ENCODE measurements at regions not wholly inside any gene's neighbourhood (a gene's known extent, or its start where the extent isn't known, plus 50 kb on each side); places are given as distances from the start of the nearest gene placed in this dataset.

- H3K4me1 ChIP-seq (ENCODE audit: control insufficient read depth, insufficient read depth, low read length) = no peaks in the 10 kb centered on the region
- no peak overlapping the region for H3K9ac ChIP-seq (ENCODE audit: low read length)
- no peak overlapping the region for H3K4me3 ChIP-seq (ENCODE audit: low read length)
- peaks cover 3% of the 10 kb centered on the region for H3K27me3 ChIP-seq (ENCODE audit: control insufficient read depth, insufficient read depth, low read length)
- no peaks in the 10 kb centered on the region for H3K36me3 ChIP-seq (ENCODE audit: control insufficient read depth, insufficient read depth, low read length)
- H3K27ac ChIP-seq (ENCODE audit: low read depth, low read length) = no peak overlapping the region
Observed at GRCh38 chrX:118189628-118190027, 73.0 kb upstream of the KLHL13 start.

DNA sequence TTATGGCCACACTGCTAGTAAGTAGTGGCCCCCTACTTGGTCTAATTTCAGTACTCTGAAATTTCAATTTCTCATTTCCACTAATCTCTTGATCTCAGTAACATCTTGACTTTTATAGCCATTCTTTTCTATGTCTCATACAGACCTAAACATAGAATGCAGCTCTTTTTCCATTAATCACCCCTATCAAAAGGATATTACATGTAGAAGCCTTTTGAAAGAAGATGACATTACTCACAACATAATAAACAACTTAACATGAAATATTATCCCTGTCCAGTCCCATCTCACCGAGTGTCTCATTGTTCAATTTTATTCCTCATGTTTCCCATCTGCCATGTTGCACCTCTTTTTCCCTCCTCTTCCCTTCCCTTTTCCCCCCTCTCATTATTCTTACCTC lies 81.1 kb upstream of the KLHL13 start:
- H3K27me3 ChIP-seq (ENCODE audit: control insufficient read depth, insufficient read depth, low read length) = no peaks in the 10 kb centered on the region
- H3K9ac ChIP-seq (ENCODE audit: low read length) = no peak overlapping the region
- H3K4me1 ChIP-seq (ENCODE audit: control insufficient read depth, insufficient read depth, low read length) = no peaks in the 10 kb centered on the region
- H3K36me3 ChIP-seq (ENCODE audit: control insufficient read depth, insufficient read depth, low read length) = no peaks in the 10 kb centered on the region
- H3K4me3 ChIP-seq (ENCODE audit: low read length) = no peak overlapping the region
- H3K27ac ChIP-seq (ENCODE audit: low read depth, low read length) = no peak overlapping the region

GRCh38 chrX:118198577-118198976 lies 82.0 kb upstream of the KLHL13 start:
- no peaks in the 10 kb centered on the region for H3K4me1 ChIP-seq (ENCODE audit: control insufficient read depth, insufficient read depth, low read length)
- H3K4me3 ChIP-seq (ENCODE audit: low read length) = no peak overlapping the region
- H3K27me3 ChIP-seq (ENCODE audit: control insufficient read depth, insufficient read depth, low read length) = no peaks in the 10 kb centered on the region
- no peak overlapping the region for H3K27ac ChIP-seq (ENCODE audit: low read depth, low read length)
- H3K36me3 ChIP-seq (ENCODE audit: control insufficient read depth, insufficient read depth, low read length) = no peaks in the 10 kb centered on the region
- no peak overlapping the region for H3K9ac ChIP-seq (ENCODE audit: low read length)

DNA sequence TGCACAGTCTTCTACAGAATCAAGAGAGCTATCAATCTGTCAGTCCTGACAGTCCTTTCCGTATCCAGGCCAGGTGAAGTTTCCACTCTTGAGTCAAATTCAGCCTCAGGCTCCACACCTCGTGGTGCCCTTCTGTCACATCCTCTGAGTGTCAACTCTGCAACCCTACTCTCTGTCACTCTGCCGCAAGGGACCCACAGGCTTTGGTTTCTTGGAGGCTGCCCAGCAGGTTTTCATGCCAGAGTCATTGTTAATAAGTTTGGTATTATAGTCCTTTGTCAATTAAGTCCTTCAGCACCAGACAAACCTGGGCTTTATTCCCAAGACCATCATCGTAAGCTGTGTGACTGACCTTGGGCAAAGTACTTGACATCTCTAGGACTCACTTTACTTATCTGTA lies 83.4 kb upstream of the KLHL13 start:
- no peaks in the 10 kb centered on the region for H3K36me3 ChIP-seq (ENCODE audit: control insufficient read depth, insufficient read depth, low read length)
- no peak overlapping the region for H3K27ac ChIP-seq (ENCODE audit: low read depth, low read length)
- no peak overlapping the region for H3K4me3 ChIP-seq (ENCODE audit: low read length)
- no peaks in the 10 kb centered on the region for H3K27me3 ChIP-seq (ENCODE audit: control insufficient read depth, insufficient read depth, low read length)
- H3K4me1 ChIP-seq (ENCODE audit: control insufficient read depth, insufficient read depth, low read length) = no peaks in the 10 kb centered on the region
- H3K9ac ChIP-seq (ENCODE audit: low read length) = no peak overlapping the region

DNA sequence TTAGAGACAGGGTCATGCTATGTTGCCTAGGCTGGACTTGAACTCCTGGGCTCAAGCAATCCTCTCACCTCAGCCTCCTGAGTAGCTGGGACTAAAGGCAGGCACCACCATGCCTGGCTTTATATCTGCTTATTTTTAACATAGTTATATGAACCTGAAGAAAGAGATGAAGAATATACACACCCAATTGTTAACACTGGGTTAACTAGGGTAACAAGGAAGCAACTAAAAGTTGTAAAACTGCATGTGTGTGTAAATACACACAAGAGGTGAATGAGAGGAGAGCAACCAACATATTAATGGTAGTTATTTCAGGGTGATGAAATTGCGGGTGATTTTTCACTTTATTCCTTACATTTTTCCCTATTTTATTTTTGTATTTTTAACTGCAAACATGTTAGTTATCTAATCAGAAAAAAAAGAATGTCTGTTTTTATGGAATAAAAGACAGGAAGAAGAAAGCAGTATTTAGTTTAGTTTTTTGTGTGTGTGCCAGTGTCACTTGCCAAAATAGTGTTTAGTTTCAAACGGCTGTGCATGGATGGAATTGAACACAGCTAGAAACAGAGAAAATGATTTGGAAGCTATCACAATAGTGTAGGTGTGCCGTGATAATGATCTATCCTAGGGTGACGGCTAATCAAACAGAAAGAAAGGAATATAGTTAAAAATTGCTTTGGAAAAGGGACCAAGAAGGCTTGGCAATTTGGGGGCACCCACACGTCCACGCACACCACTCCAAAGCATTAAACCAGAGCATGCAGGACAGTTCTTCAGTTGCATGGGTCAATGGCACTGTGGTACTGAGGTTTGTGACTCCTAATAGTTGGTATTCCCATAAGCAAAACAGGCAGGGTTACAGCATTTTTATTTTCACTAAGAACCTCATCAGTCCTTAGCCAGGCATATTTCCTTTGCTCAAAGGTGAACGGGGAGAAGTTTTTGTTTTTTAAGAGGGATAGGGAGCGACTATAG lies 89.1 kb upstream of the KLHL13 start:
- H3K4me3 ChIP-seq (ENCODE audit: low read length) = no peak overlapping the region
- no peaks in the 10 kb centered on the region for H3K36me3 ChIP-seq (ENCODE audit: control insufficient read depth, insufficient read depth, low read length)
- H3K27ac ChIP-seq (ENCODE audit: low read depth, low read length) = no peak overlapping the region
- no peaks in the 10 kb centered on the region for H3K27me3 ChIP-seq (ENCODE audit: control insufficient read depth, insufficient read depth, low read length)
- no peaks in the 10 kb centered on the region for H3K4me1 ChIP-seq (ENCODE audit: control insufficient read depth, insufficient read depth, low read length)
- no peak overlapping the region for H3K9ac ChIP-seq (ENCODE audit: low read length)

DNA sequence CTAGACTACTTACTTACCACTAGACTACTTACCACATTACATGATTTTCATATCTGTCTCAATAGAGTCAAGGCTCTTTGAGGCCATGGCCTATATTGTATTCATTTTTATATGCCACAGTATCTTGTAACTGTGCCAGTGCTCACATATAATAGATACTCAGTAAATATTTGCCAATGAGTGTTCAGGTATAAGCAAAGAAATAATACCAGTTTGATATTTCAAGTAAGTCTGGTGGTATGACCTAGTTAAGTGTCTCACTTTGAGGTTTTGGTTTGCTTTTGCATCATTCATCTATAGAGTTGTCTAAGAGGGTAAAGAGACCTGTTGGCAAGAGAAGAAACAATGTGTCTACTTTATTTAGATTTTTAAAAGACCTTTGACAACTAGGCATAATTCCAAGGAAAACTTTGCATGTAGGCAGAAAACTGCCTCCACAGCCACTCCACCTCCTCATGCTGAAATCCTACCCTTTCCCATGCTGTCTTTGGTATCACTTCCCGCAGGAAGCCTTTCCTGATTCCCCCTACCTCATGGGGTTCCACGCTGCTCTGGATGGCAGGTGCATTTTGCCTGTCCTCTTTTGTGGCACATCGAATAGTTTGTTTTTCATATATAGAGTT lies 91.3 kb upstream of the KLHL13 start:
- no peak overlapping the region for H3K9ac ChIP-seq (ENCODE audit: low read length)
- H3K4me1 ChIP-seq (ENCODE audit: control insufficient read depth, insufficient read depth, low read length) = no peaks in the 10 kb centered on the region
- H3K27ac ChIP-seq (ENCODE audit: low read depth, low read length) = no peak overlapping the region
- H3K36me3 ChIP-seq (ENCODE audit: control insufficient read depth, insufficient read depth, low read length) = no peaks in the 10 kb centered on the region
- H3K27me3 ChIP-seq (ENCODE audit: control insufficient read depth, insufficient read depth, low read length) = no peaks in the 10 kb centered on the region
- H3K4me3 ChIP-seq (ENCODE audit: low read length) = no peak overlapping the region

GRCh38 chrX:118208481-118208880 lies 91.9 kb upstream of the KLHL13 start:
- Histone ChIP-seq H3K27me3 (ENCODE audit: control insufficient read depth, insufficient read depth, low read length) (no peaks in the 10 kb centered on the region), H3K36me3 (ENCODE audit: control insufficient read depth, insufficient read depth, low read length) (no peaks in the 10 kb centered on the region), H3K4me1 (ENCODE audit: control insufficient read depth, insufficient read depth, low read length) (no peaks in the 10 kb centered on the region), H3K4me3 (ENCODE audit: low read length) (no peak overlapping the region), H3K27ac (ENCODE audit: low read depth, low read length) (no peak overlapping the region), H3K9ac (ENCODE audit: low read length) (no peak overlapping the region)

DNA sequence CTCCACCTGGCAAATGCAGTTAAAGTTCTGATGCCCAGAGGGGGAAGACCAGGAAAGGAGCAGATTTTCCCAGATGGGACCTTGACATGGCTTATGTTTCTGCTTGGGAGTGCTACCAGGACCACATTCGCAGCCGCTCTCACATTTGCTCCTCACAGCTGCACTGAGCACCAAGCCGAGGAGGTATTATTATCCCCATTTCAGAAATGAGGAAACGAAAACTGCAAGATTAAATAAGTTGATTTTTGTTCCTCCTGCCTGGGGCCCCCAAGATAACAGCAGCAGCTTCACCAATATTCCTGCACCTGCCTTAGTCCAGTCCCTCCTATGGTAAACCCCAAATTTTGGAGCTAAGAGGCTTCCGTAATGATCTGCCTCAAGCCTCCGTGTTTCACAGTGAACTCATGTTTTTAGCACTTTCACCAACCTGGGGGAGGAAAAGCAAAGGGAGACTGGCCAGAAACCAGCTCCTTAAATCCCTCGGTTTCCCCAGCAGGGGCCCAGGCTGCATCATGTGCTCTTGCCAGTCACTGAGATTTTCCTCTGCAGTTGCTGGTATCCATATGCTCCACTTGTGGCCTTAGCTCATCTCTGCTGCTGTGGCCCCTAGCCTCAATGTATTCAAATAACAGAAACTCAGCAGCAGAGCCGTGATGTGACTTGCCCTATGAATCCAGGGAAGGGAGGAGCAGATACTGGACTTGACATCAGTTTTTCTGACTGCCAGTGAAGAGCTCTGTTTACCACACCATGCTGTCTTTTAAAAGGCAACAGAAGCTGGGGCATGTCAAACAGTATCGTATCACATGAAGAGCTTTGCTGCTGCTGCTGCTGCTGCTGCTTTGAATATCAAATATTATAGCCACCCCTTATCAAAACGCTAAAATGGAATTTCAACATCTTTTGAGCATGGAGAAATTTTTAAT lies 95.5 kb upstream of the KLHL13 start:
- no peak overlapping the region for H3K27ac ChIP-seq (ENCODE audit: low read depth, low read length)
- no peaks in the 10 kb centered on the region for H3K4me1 ChIP-seq (ENCODE audit: control insufficient read depth, insufficient read depth, low read length)
- no peaks in the 10 kb centered on the region for H3K36me3 ChIP-seq (ENCODE audit: control insufficient read depth, insufficient read depth, low read length)
- H3K4me3 ChIP-seq (ENCODE audit: low read length) = no peak overlapping the region
- H3K9ac ChIP-seq (ENCODE audit: low read length) = no peak overlapping the region
- H3K27me3 ChIP-seq (ENCODE audit: control insufficient read depth, insufficient read depth, low read length) = no peaks in the 10 kb centered on the region

DNA sequence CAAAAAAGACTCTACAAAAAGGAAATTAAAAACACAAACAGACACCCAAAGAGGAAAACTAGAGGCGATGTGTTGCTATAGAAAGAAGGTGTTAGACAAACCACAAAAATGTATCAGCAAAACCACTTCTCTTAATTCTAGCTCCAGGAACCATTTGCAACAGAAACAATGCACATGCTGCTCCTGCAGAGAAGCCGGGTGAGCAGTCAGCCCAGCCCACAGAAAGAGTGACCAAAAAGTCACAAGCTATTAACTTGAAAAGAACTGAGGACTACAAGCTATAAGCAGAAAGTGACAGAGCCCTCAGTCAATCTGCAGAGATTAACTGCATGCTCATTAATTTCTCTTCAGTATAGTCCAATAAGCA lies 96.2 kb upstream of the KLHL13 start:
- no peak overlapping the region for H3K9ac ChIP-seq (ENCODE audit: low read length)
- H3K27me3 ChIP-seq (ENCODE audit: control insufficient read depth, insufficient read depth, low read length) = no peaks in the 10 kb centered on the region
- H3K4me3 ChIP-seq (ENCODE audit: low read length) = no peak overlapping the region
- no peak overlapping the region for H3K27ac ChIP-seq (ENCODE audit: low read depth, low read length)
- H3K36me3 ChIP-seq (ENCODE audit: control insufficient read depth, insufficient read depth, low read length) = no peaks in the 10 kb centered on the region
- H3K4me1 ChIP-seq (ENCODE audit: control insufficient read depth, insufficient read depth, low read length) = no peaks in the 10 kb centered on the region

- no peak overlapping the region for H3K27ac ChIP-seq (ENCODE audit: low read depth, low read length)
- H3K27me3 ChIP-seq (ENCODE audit: control insufficient read depth, insufficient read depth, low read length) = no peaks in the 10 kb centered on the region
- H3K9ac ChIP-seq (ENCODE audit: low read length) = no peak overlapping the region
- H3K4me1 ChIP-seq (ENCODE audit: control insufficient read depth, insufficient read depth, low read length) = no peaks in the 10 kb centered on the region
- H3K4me3 ChIP-seq (ENCODE audit: low read length) = no peak overlapping the region
- no peaks in the 10 kb centered on the region for H3K36me3 ChIP-seq (ENCODE audit: control insufficient read depth, insufficient read depth, low read length)
Observed at GRCh38 chrX:118215346-118215745, 98.7 kb upstream of the KLHL13 start.

- Histone ChIP-seq H3K4me1 (ENCODE audit: control insufficient read depth, insufficient read depth, low read length) (no peaks in the 10 kb centered on the region), H3K27ac (ENCODE audit: low read depth, low read length) (no peak overlapping the region), H3K27me3 (ENCODE audit: control insufficient read depth, insufficient read depth, low read length) (no peaks in the 10 kb centered on the region), H3K4me3 (ENCODE audit: low read length) (no peak overlapping the region), H3K36me3 (ENCODE audit: control insufficient read depth, insufficient read depth, low read length) (no peaks in the 10 kb centered on the region), H3K9ac (ENCODE audit: low read length) (no peak overlapping the region)
Observed at GRCh38 chrX:118216087-118216486, 99.5 kb upstream of the KLHL13 start.

GRCh38 chrX:118216509-118216908 lies 99.9 kb upstream of the KLHL13 start:
- H3K36me3 ChIP-seq (ENCODE audit: control insufficient read depth, insufficient read depth, low read length) = no peaks in the 10 kb centered on the region
- H3K27ac ChIP-seq (ENCODE audit: low read depth, low read length) = no peak overlapping the region
- H3K27me3 ChIP-seq (ENCODE audit: control insufficient read depth, insufficient read depth, low read length) = no peaks in the 10 kb centered on the region
- no peak overlapping the region for H3K4me3 ChIP-seq (ENCODE audit: low read length)
- no peak overlapping the region for H3K9ac ChIP-seq (ENCODE audit: low read length)
- H3K4me1 ChIP-seq (ENCODE audit: control insufficient read depth, insufficient read depth, low read length) = no peaks in the 10 kb centered on the region

Data from rectal smooth muscle tissue (tissue), 1 donor.